ENCODE measurements at regions not wholly inside any gene's neighbourhood (a gene's known extent, or its start where the extent isn't known, plus 50 kb on each side); places are given as distances from the start of the nearest gene placed in this dataset.

GRCh38 chrX:39850209-39850608 is 247.5 kb downstream of the BCOR start:
- TF ChIP-seq CTCF (IDR thresholded peaks at IDR 0.05; ENCODE audit: low read depth, low read length), result no peak
- no peak for DNase-seq (ENCODE audit: extremely low read depth, low read depth)

GRCh38 chrX:39850630-39851152 is 247.1 kb downstream of the BCOR start:
- peak; percentile 23 for DNase-seq (ENCODE audit: extremely low read depth, low read depth)
- TF ChIP-seq CTCF (IDR thresholded peaks at IDR 0.05; ENCODE audit: low read depth, low read length), result no peak

- no peak for TF ChIP-seq CTCF (IDR thresholded peaks at IDR 0.05; ENCODE audit: low read depth, low read length)
- no peak for DNase-seq (ENCODE audit: extremely low read depth, low read depth)
These were observed 245.9 kb downstream of the BCOR start for GRCh38 chrX:39851745-39852455.

- no peak for DNase-seq (ENCODE audit: extremely low read depth, low read depth)
- no peak for TF ChIP-seq CTCF (IDR thresholded peaks at IDR 0.05; ENCODE audit: low read depth, low read length)
These were observed 245.3 kb downstream of the BCOR start for GRCh38 chrX:39852491-39852890.

GRCh38 chrX:39853417-39854030 is 244.2 kb downstream of the BCOR start:
- DNase-seq (ENCODE audit: extremely low read depth, low read depth), result no peak
- no peak for TF ChIP-seq CTCF (IDR thresholded peaks at IDR 0.05; ENCODE audit: low read depth, low read length)

- no peak for TF ChIP-seq CTCF (IDR thresholded peaks at IDR 0.05; ENCODE audit: low read depth, low read length)
- no peak for DNase-seq (ENCODE audit: extremely low read depth, low read depth)
These were observed 242.7 kb downstream of the BCOR start for GRCh38 chrX:39854772-39855747.

All from AG09319 (cell line).